Right lobe of liver (tissue), 4 donors: ENCODE measurements at regions not wholly inside any gene's neighbourhood (a gene's known extent, or its start where the extent isn't known, plus 50 kb on each side); places are given as distances from the start of the nearest gene placed in this dataset.

Source experiments
- POLR2A ChIP-seq: fragments of 450-650 bp; IDR thresholded peaks from one replicate; pipeline ENCODE4 v1.6.1; 2017; ENCODE audit warnings: antibody characterized with exemption, mild to moderate bottlenecking
- TF ChIP-seq, protein P1 (sequence below), 4 donors: fragments of 200-600 bp in 3 of 4; fragments of 450-650 bp in 1 of 4; IDR thresholded peaks; one replicate each; pipeline versions ENCODE4 v1.5.1 to v1.8.0; 2016 to 2022; ENCODE audit warnings: antibody characterized with exemption in 4 of 4, mild to moderate bottlenecking in 2 of 4
- donor health status: DM: no; HTN: no; CAD: no.
- donor health status: DM: no; HTN: no; CAD: no.
- donor health status: DM: no; HTN: yes; CAD: no.

DNA sequence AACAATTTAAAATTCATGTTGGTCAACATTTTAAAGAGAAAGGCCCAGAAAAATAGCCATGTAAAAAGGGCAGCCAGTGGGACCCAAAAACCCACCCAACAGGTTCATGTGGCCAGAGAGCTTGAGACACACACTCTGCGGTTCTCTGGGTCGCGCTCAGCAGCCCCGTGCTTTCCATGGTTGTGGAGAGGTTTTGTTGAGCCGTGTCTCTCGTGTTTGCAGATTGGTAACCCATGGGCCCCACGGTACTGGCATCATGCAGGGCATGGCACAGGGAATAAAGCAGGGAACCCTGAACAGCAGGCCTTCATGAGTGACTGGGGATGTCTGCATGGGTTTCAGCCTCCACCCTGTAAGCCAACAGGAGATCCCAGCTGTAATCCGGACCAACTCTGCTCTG lies 127.7 kb upstream of the CST7 start:
- TF ChIP-seq, protein P1, sequence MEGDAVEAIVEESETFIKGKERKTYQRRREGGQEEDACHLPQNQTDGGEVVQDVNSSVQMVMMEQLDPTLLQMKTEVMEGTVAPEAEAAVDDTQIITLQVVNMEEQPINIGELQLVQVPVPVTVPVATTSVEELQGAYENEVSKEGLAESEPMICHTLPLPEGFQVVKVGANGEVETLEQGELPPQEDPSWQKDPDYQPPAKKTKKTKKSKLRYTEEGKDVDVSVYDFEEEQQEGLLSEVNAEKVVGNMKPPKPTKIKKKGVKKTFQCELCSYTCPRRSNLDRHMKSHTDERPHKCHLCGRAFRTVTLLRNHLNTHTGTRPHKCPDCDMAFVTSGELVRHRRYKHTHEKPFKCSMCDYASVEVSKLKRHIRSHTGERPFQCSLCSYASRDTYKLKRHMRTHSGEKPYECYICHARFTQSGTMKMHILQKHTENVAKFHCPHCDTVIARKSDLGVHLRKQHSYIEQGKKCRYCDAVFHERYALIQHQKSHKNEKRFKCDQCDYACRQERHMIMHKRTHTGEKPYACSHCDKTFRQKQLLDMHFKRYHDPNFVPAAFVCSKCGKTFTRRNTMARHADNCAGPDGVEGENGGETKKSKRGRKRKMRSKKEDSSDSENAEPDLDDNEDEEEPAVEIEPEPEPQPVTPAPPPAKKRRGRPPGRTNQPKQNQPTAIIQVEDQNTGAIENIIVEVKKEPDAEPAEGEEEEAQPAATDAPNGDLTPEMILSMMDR (IDR thresholded peaks at IDR 0.05) = no peak
- no peak for TF ChIP-seq POLR2A
